GM12892 (cell line): ENCODE measurements at regions not wholly inside any gene's neighbourhood (a gene's known extent, or its start where the extent isn't known, plus 50 kb on each side); places are given as distances from the start of the nearest gene placed in this dataset.

Experiments
- POLR2A ChIP-seq: IDR thresholded peaks from 2 replicates; pipeline ENCODE4 v1.6.1; 2011; ENCODE audit warnings: low read depth, low read length, control low read depth
- TAF1 ChIP-seq: IDR thresholded peaks from 2 replicates; pipeline ENCODE4 v1.6.1; 2011; ENCODE audit warnings: low read depth, mild to moderate bottlenecking, control low read depth, low read length, borderline replicate concordance

- no peak for TF ChIP-seq TAF1
- TF ChIP-seq POLR2A: no peak
Measured at GRCh38 chr4:150021483-150021882, 56.8 kb upstream of the DCLK2 start.
